SK-N-MC (cell line): ENCODE measurements at regions not wholly inside any gene's neighbourhood (a gene's known extent, or its start where the extent isn't known, plus 50 kb on each side); places are given as distances from the start of the nearest gene placed in this dataset.

Source experiments
- DNase-seq: peaks from one replicate; pipeline ENCODE4 v3.0.0-alpha.2; 2011; ENCODE audit warnings: low read depth, low spot score
- H3K27ac ChIP-seq: fragments of 200-600 bp; sonication (generic); 2 replicates; pipeline ENCODE4 v1.5.1; 2016; ENCODE audit warnings: mixed run types
- H3K36me3 ChIP-seq: fragments of 200-600 bp; sonication (generic); 2 replicates; pipeline ENCODE4 v1.6.1; 2017; ENCODE audit warnings: antibody characterized with exemption, low read length, mixed read lengths; ENCODE audit not compliant: insufficient read depth
- H3K4me3 ChIP-seq: fragments of 200-600 bp; sonication (generic); 2 replicates; pipeline ENCODE4 v1.5.1; 2016
- H3K9ac ChIP-seq: fragments of 200-600 bp; sonication (generic); 2 replicates; pipeline ENCODE4 v1.8.0; 2017; ENCODE audit warnings: mixed run types, mixed read lengths; ENCODE audit not compliant: insufficient read length
- H3K9me3 ChIP-seq: fragments of 200-600 bp; sonication (generic); 2 replicates; pipeline ENCODE4 v1.6.1; 2017; ENCODE audit warnings: low read depth, mild to moderate bottlenecking, antibody characterized with exemption, low read length, moderate library complexity, mixed read lengths
- EZH2 ChIP-seq: fragments of 200-600 bp; sonication (generic); IDR thresholded peaks from one replicate; pipeline ENCODE4 v1.6.1; 2017; ENCODE audit warnings: antibody characterized with exemption
- FOXP2 ChIP-seq: optimal IDR thresholded peaks from 2 replicates; pipeline ENCODE3; 2011; ENCODE audit warnings: mild to moderate bottlenecking, moderate library complexity; ENCODE audit not compliant: insufficient read depth; ENCODE audit errors: extremely low read length, control extremely low read depth
- POLR2AphosphoS5 ChIP-seq: IDR thresholded peaks from 2 replicates; pipeline ENCODE4 v1.6.1; 2012; ENCODE audit warnings: mild to moderate bottlenecking, low read depth, low read length, borderline replicate concordance

GRCh38 chr5:77921094-77921768, 145.1 kb upstream of the TBCA start:
- Histone ChIP-seq H3K27ac (no peak overlapping the region), H3K36me3 (no peaks in the 10 kb centered on the region)
- TF ChIP-seq EZH2, result no peak
- no peak for TF ChIP-seq POLR2AphosphoS5

DNA sequence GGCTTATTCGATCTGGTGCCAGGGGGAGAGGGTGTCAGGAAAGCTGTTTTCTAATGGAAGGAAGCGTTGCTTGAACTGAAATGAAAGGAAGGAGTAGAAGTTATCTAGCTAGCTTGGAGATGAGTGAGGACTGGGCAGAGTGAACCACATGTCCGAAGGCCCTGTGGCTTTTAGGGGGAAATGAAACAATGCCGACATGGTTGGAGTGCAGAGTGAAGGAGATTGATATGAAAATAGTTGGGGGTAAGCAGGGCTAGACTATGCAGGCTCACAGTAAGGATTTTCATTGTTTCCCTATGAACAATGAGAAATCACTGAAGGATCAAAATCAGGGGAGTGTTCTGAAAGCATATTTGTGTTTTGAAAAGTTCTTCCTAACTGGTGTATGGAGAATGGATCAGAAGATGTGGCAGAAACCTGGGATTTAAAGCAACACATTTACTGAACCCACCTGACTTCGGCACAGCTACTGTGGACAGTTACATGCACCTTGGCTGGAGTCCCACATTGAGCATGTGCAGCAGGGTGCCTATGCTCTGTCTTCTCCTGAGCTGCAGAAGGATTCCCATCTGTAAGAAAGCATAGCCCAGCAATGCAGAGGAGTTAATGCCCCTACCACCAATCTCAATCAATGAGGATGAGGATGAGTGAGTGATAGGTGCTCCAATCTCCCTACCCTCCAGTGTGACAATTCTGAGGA, 144.4 kb upstream of the TBCA start:
- Histone ChIP-seq H3K27ac (no peak overlapping the region), H3K9me3 (no peaks in the 10 kb centered on the region), H3K9ac (no peak overlapping the region), H3K4me3 (no peak overlapping the region), H3K36me3 (no peaks in the 10 kb centered on the region)
- TF ChIP-seq FOXP2, result no peak
- TF ChIP-seq EZH2, result no peak
- TF ChIP-seq POLR2AphosphoS5, result no peak
- DNase-seq, result no peak

More at GRCh38 chr5:77921094-77921768, 145.1 kb upstream of the TBCA start:
- Histone ChIP-seq H3K4me3 (no peak overlapping the region), H3K9me3 (no peaks in the 10 kb centered on the region), H3K9ac (no peak overlapping the region)
- no peak for DNase-seq

DNA sequence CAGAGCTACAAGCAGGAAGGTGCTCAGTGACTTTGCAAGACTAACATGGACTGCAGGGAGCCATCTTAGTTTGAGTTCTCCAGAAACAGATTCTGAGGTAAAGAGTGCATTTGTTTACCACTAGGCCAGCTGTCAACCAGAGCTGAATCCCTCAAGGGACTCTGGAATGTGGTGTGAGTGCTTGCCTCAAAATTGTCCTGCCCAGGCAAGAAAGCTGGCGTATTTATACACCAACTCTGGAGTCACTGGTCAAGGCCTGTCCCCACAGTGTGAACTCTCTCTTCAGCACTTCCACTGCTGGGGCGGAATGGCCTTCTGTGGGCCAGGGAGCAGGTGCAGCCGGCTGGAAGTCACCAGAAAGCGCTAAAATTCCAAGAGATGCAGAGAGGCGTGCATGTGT, 139.2 kb upstream of the TBCA start:
- DNase-seq, result no peak
- no peak for TF ChIP-seq POLR2AphosphoS5
- TF ChIP-seq EZH2, result no peak
- no peak for TF ChIP-seq FOXP2
- H3K27ac ChIP-seq, result no peak overlapping the region
- no peaks in the 10 kb centered on the region for H3K9me3 ChIP-seq
- no peak overlapping the region for H3K4me3 ChIP-seq
- H3K36me3 ChIP-seq, result no peaks in the 10 kb centered on the region
- H3K9ac ChIP-seq, result no peak overlapping the region

DNA sequence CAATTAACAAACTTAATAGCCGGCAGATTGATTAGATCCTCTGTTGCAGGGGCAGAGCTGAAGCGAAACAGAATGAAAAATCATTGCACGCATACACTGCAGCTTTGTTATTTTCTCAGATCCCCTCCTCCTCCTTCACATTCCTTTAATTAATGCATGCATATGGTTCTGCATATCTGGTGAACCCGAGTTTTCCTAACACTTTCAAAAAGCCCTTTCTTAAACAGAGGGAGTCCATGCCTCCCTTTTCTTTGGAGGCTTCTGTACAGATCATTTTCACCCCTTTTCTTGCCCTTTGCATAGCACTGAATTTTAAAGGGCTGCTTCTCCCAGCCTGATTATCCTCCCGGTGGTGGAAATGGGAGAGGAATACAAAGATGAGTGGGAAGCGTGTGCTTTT, 136.6 kb upstream of the TBCA start:
- no peaks in the 10 kb centered on the region for H3K36me3 ChIP-seq
- TF ChIP-seq EZH2 (no peak), POLR2AphosphoS5 (no peak), FOXP2 (no peak)
- no peak overlapping the region for H3K4me3 ChIP-seq
- H3K9ac ChIP-seq, result no peak overlapping the region
- no peak for DNase-seq
- no peak overlapping the region for H3K27ac ChIP-seq
- no peaks in the 10 kb centered on the region for H3K9me3 ChIP-seq

DNA sequence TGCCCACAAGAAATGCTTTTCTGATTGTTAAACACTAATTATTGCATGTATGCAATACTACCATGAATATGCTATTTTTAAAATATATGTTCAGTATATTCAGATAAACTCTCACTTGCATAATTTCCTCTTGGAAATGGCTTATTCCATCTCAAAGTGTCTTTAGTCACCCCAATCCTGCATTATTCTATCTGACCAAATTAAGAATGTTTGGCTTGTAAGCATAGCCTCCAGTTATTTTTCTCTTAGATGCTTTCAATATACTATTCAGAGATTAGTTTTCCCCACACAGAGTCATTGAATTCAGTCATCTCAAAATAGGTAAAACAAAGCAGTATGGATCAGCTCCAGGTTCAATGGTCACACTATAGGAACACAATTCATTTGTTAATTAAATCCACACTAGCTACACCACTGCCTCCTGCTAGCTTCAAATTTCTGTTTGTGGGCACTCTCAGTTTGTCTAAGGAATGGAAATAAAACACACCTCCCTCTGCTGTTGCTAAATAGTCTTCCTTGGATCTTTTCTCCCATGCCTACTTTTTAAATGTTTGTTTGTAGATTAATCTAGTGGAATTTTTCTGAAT, 134.6 kb upstream of the TBCA start:
- Histone ChIP-seq H3K27ac (no peak overlapping the region), H3K4me3 (no peak overlapping the region), H3K9me3 (no peaks in the 10 kb centered on the region), H3K36me3 (no peaks in the 10 kb centered on the region), H3K9ac (no peak overlapping the region)
- DNase-seq, result no peak
- TF ChIP-seq POLR2AphosphoS5 (no peak), FOXP2 (no peak), EZH2 (no peak)

DNA sequence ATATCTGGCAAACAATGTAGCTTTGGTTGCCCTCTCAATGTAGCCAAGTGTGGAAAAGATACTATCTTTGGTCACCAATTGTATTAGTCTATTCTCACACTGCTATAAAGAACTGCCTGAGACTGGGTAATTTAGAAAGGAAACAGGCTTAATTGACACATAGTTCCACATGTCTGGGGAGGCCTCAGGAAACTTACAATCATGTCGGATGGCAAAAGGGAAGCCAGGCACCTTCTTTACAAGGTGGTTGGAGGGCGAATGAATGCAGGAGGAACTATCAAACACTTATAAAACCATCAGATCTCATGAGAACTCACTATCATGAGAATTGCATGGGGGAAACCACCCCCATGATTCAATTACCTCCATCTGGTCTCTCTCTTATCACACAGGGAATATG, 133.1 kb upstream of the TBCA start:
- Histone ChIP-seq H3K9ac (no peak overlapping the region), H3K27ac (no peak overlapping the region), H3K36me3 (no peaks in the 10 kb centered on the region), H3K9me3 (no peaks in the 10 kb centered on the region), H3K4me3 (no peak overlapping the region)
- no peak for TF ChIP-seq POLR2AphosphoS5
- no peak for TF ChIP-seq FOXP2
- TF ChIP-seq EZH2, result no peak
- no peak for DNase-seq

DNA sequence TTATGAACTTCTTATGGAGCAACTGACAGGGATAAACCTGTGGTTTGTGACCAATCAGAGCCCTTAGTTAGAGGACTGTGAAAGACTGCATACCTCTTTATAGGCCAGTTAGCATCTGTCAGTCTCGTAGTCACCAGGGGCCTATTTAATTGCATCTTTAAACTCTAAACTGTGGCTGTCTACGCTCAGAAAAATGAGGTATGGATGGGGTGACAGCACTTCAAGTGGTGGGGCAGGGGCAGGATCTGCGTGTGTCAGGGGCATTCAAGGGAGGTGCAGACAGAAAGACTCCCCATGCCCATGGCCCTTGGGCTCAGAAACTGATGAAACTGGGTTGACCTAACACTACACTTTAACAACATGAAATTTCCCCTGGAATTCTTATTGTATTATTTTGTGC, 132.6 kb upstream of the TBCA start:
- Histone ChIP-seq H3K9me3 (no peaks in the 10 kb centered on the region), H3K9ac (no peak overlapping the region), H3K27ac (no peak overlapping the region), H3K4me3 (no peak overlapping the region), H3K36me3 (no peaks in the 10 kb centered on the region)
- DNase-seq, result no peak
- TF ChIP-seq FOXP2 (no peak), POLR2AphosphoS5 (no peak), EZH2 (no peak)

DNA sequence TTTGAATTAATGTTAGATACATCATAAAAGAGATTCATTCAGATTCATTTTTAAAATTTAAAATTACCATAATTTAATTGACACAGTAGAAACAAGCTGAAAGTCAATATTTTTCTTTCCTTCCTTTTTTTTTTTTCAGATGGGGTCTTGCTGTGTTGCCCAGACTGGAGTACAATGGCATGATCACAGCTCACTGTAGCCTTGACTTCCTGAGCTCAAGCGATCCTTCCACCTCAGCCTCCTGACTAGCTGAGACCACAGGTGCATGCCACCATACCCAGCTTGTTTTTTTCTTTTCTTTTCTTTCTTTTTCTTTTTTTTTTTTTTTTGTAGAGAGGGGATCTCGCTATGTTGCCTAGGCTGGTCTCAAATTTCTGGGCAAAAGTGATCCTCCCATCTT, 131.6 kb upstream of the TBCA start:
- Histone ChIP-seq H3K9ac (no peak overlapping the region), H3K9me3 (no peaks in the 10 kb centered on the region), H3K36me3 (no peaks in the 10 kb centered on the region), H3K27ac (no peak overlapping the region), H3K4me3 (no peak overlapping the region)
- TF ChIP-seq EZH2 (no peak), POLR2AphosphoS5 (no peak), FOXP2 (no peak)
- DNase-seq, result no peak
